Fibroblast of lung (primary cell): ENCODE measurements at regions not wholly inside any gene's neighbourhood (a gene's known extent, or its start where the extent isn't known, plus 50 kb on each side); places are given as distances from the start of the nearest gene placed in this dataset.

Experiments used
- EZH2 ChIP-seq: IDR thresholded peaks from 2 replicates; pipeline ENCODE4 v1.5.1; 2012; ENCODE audit warnings: low read length, control low read depth, mild to moderate bottlenecking; ENCODE audit errors: missing control alignments
- TF ChIP-seq, protein P1 (sequence below), 2 donors: IDR thresholded peaks in 1 of 2; conservative IDR thresholded peaks in 1 of 2; 1 replicate in 1 of 2; 2 replicates in 1 of 2; pipeline ENCODE4 v1.5.1; 2011 to 2012; ENCODE audit warnings: low read length in 2 of 2, control low read depth in 1 of 2, inconsistent platforms in 1 of 2, low read depth in 1 of 2, mild to moderate bottlenecking in 1 of 2

DNA sequence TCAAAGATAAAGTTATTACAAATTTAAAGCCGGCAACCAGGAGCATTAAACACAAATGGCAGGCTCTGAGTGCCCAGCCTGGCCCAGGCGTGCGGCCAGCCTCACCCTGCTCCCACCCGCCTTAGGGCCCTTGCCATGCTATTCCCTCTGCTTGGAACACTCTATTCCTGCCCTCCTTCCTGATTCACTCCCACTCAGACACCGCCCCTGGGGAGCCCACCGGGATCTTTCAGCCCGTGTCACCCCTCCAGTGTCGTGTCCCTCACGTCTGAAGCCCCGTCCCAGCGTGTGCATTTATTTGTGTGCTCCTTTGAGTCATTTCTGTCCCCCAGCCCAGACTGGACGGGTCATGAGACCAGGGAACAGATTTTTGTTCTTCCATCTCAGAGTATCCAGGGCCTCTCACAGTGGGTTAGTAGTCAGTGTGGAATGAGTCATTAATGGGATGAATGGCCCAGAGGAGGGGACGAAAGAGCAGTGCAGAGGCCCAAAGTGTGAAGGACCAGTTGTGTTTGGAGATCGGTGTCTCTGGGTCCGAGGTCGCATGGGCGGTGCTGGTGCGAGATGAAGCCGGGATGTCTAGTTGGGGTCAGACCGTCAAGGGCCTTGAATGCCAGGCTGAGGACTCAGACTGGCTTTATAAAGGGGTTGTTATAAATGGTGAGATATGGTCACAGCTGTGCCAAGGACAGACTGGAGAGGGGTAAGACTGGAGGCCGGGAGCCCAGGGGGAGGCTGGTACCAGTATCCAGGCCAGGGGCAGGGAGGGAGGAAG is 58.9 kb upstream of the SLC6A6 start:
- TF ChIP-seq EZH2 = no peak
- TF ChIP-seq, protein P1, sequence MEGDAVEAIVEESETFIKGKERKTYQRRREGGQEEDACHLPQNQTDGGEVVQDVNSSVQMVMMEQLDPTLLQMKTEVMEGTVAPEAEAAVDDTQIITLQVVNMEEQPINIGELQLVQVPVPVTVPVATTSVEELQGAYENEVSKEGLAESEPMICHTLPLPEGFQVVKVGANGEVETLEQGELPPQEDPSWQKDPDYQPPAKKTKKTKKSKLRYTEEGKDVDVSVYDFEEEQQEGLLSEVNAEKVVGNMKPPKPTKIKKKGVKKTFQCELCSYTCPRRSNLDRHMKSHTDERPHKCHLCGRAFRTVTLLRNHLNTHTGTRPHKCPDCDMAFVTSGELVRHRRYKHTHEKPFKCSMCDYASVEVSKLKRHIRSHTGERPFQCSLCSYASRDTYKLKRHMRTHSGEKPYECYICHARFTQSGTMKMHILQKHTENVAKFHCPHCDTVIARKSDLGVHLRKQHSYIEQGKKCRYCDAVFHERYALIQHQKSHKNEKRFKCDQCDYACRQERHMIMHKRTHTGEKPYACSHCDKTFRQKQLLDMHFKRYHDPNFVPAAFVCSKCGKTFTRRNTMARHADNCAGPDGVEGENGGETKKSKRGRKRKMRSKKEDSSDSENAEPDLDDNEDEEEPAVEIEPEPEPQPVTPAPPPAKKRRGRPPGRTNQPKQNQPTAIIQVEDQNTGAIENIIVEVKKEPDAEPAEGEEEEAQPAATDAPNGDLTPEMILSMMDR (conservative IDR thresholded peaks at IDR 0.05 in 1 of 2, IDR thresholded peaks at IDR 0.05 in 1 of 2; ENCODE audit: low read depth in 1 of 2, low read length in 2 of 2) = no peak
